Smooth muscle cell of the brain vasculature (primary cell): ENCODE measurements at regions not wholly inside any gene's neighbourhood (a gene's known extent, or its start where the extent isn't known, plus 50 kb on each side); places are given as distances from the start of the nearest gene placed in this dataset.

Experiments used
- DNase-seq: peaks from one replicate; pipeline ENCODE4 v3.0.0-alpha.2; 2012; ENCODE audit warnings: low read depth, low spot score

DNA sequence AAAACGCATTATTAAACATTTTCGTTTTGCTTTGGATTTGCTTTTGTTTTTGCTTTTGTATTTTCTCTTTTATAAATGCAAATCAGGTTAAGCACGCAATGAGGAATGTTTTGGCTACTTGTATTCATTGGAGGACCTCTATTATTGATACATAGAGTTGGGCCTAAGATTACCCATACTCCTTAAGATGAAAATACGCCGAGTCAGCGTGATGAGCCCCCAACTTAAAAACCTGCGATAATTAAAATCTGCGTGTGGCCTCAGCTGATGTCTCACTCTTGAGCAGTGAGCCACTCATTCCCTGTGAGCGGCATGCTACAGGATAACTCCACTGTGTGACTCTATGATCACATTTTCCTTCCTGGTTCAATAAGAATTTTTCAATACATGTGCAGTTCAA, 518.3 kb downstream of the IRX1 start:
- no peak for DNase-seq

DNA sequence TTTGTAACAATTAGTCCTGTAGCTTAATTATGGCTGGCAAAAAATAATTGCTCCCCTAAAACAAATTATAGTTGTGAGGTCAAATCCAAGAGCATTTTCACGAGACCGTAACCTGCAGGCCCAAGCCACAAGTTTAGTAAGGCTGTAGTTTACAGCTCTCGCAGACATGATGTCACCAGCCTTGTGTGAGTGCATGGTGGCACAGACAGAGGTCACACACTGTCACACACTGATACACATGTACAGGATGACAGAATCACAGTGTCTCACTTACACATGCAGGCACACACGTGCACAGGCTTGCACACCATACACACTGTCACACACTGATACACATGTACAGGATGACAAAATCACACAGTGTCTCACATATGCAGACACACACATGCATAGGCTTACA, 518.8 kb downstream of the IRX1 start:
- DNase-seq: no peak

DNA sequence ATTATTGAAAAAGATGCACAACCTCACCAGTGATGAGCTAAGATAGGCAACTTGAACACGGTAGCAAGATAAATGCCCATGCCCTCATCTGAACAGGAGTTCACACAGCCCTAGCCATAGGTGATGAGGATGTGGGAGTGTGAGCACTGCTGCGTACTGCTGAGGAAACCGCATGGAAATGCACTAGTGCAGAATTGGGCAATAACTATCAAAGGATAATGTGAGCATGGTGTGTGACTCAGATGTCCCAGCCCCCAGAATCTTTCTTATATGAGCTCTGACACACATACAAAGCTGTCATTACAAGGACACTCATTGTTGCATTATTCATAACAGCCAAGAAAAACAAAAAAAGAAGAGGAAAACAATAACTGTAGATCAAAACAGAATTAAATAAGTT, 521.2 kb downstream of the IRX1 start:
- no peak for DNase-seq

GRCh38 chr5:4124221-4124970, 528.8 kb downstream of the IRX1 start:
- no peak for DNase-seq

DNA sequence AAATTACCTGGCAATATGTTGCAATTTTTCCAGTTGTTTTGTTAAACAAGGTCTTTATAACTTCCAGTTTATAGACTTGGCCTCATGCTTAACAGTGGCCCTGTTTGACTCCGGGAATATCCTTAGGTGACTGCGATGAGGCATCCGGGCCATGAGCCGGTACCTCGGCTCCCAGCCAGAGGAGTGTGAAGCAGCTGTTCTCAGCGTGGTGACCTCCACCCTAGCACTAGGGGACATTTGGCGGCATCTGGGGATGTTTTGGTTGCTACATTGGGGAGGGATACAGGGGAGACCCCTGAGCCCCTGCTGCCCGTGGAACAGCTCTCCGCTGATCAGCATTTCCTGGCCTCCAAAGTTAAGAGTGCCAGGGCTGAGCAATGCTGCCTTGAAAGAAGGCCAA, 533.4 kb downstream of the IRX1 start:
- DNase-seq: no peak

DNA sequence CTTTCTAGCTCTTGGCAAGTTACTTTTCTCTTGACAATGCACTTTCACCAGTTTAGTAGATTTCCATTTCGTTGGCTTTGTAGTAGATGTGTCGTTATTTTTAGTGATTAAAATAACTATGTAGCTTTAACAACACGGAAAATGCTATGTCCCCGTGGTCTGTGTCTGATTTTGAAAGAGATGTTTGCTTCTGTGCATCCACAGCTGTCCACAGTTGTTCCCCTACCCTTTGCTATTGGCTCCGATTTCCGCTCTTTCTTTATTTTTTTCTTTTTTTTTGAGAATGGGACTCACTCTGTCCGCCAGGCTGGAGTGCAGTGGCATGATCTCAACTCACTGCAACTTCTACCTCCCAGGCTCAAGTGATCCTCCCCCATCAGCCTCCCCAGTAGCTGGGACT, 533.9 kb downstream of the IRX1 start:
- DNase-seq: no peak

DNA sequence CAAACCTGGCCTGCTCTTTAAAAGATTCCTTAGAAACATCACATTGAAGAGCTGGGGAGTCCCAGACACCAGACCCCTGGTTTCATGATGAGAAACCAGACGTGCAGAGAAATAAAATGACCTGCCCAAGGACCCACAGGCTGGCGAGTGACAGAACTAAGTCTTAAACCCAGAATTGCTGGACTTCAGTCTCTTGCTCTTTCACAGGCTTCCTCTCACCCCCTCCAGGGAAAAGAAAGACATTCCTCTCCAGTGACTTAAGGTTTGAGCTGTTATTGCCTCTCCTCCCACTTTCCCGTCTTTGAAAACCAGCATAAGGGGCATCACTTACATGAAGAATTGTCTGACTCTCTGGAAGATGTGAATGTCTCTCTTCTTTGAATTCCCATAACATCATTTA, 535.2 kb downstream of the IRX1 start:
- no peak for DNase-seq

- no peak for DNase-seq
Observed at GRCh38 chr5:4137781-4138180, 542.1 kb downstream of the IRX1 start.

- DNase-seq: no peak
Observed at GRCh38 chr5:4142842-4143241, 547.2 kb downstream of the IRX1 start.

DNA sequence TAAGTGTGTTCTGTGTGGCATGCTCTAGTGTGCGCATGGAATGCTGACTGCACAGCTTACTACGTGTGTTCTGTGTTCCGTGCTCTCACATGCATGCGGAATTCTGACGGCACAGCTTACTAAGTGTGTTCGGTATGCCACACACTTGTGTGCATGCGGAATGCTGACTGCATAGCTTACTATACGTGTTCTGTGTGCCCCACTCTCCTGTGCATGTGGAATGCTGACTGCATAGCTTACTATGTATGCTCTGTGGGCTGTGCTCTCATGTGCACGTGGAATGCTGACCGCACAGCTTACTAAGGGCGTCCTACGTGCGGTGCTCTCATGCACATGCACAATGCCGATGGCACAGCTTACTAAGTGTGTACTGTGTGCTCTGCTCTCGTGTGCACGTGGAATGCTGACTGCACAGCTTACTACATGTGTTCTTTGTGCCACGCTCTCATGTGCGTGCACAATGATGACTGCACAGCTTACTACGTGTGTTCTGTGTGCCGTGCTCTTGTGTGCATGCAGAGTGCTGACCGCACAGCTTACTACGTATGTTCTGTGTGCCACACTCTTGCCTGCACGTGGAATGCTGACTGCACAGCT, 548.9 kb downstream of the IRX1 start:
- DNase-seq: no peak

- DNase-seq: no peak
Observed at GRCh38 chr5:4145511-4145910, 549.9 kb downstream of the IRX1 start.

GRCh38 chr5:4148009-4148408, 552.4 kb downstream of the IRX1 start:
- no peak for DNase-seq

GRCh38 chr5:4150067-4150466, 554.4 kb downstream of the IRX1 start:
- DNase-seq: no peak

DNA sequence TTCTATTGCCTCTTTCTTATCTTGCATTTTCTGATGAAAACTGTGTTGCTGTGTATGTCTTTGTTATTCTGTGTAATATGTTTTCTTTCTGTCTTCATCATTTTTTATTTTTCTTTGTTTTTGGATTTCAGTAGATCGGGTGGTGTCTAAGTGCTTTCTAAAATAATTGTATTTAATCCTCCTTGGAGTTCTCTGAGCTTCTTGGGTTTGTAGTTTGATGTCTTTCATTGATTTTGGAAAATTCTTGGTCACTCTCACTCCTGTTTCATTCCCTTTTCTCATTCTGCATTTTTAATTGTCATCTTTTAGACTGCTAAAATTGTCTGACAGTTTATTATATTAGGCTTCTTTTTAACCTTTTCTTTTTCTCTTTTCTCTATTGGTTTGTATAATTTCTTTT, 560.5 kb downstream of the IRX1 start:
- DNase-seq: no peak

GRCh38 chr5:4156889-4157288, 561.3 kb downstream of the IRX1 start:
- no peak for DNase-seq

DNA sequence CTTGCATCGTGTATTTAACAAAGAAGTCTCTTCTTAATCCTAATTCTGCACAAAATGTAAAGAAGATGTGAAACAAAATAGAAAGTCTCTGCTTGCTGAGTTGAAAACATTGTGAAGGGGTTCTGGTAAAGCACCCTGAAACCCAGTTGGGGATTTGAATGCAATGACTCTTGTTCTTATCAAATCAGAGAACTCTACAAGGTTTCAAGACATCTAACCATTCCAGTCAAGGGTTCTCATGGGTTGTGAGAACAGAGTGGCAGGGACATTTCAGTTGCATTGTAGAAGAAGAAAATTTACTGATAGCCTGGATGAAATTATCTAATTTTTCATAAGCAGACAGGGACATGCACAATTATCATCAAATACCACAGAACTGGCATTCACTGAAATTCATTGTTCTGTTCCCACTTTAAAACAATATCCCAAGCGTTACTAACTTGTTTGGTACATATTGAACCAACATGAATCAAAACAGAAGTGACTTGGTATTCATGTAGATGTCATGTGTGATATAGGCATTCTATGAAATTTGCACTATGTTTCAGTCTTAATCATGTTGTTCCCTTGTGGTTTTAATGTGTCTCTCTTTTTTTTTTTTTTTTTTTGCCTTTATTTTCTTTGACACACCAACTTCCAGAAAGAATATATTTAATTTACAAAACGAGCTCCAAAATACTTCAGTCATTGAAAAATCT, 563.3 kb downstream of the IRX1 start:
- no peak for DNase-seq

DNA sequence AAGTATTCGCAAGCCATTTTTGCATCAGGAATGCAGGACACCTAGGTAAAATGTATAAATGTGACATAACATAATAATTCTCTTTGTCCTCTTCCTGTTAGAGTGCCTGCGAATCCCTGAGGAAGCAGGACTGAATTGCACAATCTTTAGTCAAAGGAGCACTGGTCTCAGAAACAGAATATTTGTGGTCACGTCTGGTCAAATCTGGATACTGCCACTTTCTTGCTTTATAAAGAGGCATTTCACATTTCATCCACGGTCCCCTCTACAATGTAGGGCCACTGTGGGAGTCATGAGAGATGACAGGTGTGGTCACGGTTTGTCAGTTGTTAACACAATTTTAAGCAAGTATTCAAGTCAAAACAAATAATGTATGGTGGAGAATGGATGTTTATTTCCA, 564.0 kb downstream of the IRX1 start:
- no peak for DNase-seq

DNA sequence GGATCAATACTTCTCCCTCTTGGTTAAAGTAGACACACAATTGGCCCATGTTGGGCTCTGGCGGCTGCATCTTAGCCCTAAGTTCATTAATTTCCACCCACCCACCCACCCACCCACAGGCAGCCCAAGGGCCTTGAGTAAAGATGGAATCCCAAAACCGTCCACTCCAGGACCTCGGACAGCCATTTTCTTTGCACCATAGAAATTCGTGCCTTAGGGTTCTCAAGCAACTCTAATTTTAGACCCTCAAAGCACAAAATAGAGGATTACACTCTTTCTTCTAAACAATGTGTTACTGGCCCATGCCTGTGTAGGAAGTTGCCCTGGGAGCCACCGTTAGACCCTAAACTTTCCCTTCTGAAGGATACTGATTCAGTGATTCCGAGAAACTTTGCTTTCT, 568.5 kb downstream of the IRX1 start:
- DNase-seq: no peak

DNA sequence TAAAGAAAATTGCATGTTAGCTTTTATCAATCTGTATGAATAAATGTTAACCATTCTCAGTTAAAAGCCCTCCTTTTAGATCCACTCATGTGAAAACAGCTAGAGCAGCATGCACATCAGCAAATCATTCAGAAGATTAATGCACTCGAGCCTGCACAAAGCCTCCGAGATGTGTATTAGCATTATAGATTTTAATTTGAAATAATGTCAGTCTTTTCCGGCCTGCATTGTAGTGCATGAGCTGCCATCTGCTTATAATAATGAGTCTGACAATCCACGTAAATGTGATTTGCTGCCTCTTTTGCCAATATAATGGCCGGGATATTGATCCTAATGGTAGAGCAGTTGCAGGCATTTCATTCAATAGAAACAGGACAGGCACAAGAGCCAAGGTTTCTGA, 585.1 kb downstream of the IRX1 start:
- DNase-seq: no peak

DNA sequence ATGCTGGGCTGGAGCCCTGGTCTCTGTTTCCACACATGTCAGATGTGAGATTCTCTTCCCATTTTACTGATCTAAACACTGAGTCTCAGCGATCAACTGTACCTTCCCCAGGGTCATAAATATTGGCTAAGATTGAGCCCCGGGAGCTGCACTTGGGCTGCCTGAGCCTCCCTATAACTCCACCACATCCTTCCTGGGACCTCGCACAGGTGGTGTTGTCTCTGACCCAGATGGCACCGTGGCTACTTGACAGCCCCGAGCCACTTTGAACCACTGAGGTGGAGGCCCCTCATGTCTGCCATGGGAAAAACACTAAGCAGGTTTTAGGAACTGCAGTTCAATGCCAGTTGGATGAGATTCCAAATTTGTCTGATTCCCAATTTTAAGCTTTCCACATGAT, 586.5 kb downstream of the IRX1 start:
- no peak for DNase-seq

DNA sequence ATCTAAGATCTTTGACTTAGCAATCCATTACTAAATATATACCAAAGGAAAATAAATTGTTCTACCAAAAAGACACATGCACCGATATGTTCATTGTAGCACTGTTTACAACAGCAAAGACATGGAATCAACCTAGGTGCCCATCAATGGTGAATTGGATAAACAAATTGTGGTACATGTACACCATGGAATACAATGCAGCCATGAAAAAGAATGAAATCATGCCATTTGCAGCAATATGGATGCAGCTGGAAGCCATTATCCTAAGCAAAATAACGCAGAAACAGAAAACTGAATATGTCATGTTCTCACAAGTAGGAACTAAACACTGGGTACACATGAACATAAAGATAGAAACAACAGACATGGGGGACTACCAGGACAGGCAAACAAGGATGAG, 589.5 kb downstream of the IRX1 start:
- no peak for DNase-seq

GRCh38 chr5:4188704-4189103, 593.1 kb downstream of the IRX1 start:
- no peak for DNase-seq

DNA sequence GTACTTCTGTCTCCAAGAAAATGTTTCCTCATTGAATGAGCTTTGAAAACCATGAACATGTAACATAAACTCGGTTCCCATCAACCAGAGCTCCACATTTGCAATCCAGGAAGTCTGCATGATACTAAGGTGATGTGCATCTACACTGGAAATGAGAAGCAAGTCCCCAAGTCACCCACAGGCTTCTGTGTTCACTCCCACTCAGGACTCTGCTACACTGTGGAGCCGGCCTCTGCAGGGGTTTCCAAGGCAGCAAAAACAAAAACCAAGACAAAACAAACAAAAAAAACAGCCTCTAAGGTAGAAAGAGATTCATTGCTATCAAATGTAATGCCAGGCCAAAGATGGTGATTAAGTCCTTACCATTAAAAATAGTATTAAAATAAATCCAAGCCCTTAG, 593.7 kb downstream of the IRX1 start:
- no peak for DNase-seq
